ENCODE measurements at regions not wholly inside any gene's neighbourhood (a gene's known extent, or its start where the extent isn't known, plus 50 kb on each side); places are given as distances from the start of the nearest gene placed in this dataset.

GRCh38 chr22:48881326-48881980 lies 946.2 kb downstream of the BRD1 start:
- DNase-seq (ENCODE audit: insufficient read length, low spot score) = no peak
- TF ChIP-seq TAF1 (IDR thresholded peaks at IDR 0.05; ENCODE audit: low read depth, low read length) (no peak), POLR2AphosphoS5 (IDR thresholded peaks at IDR 0.05; ENCODE audit: low read depth, low read length) (no peak)
- FAIRE-seq = peak; percentile 80

- FAIRE-seq (no peak), DNase-seq (ENCODE audit: insufficient read length, low spot score) (no peak)
- TF ChIP-seq SPI1 (IDR thresholded peaks at IDR 0.05; ENCODE audit: low read depth, low read length) (no peak), PAX5 (IDR thresholded peaks at IDR 0.05; ENCODE audit: insufficient read depth, low read length, severe bottlenecking) (no peak), POU2F2 (IDR thresholded peaks at IDR 0.05; ENCODE audit: low read depth, low read length) (no peak), POLR2AphosphoS5 (IDR thresholded peaks at IDR 0.05; ENCODE audit: low read depth, low read length) (no peak)
Observed at GRCh38 chr22:48880749-48881148, 946.9 kb downstream of the BRD1 start.

GRCh38 chr22:48876951-48877350 lies 950.7 kb downstream of the BRD1 start:
- no peak for TF ChIP-seq POLR2A (IDR thresholded peaks at IDR 0.05; ENCODE audit: low read depth, low read length)
- no peak for TF ChIP-seq POU2F2 (IDR thresholded peaks at IDR 0.05; ENCODE audit: low read depth, low read length)
- TF ChIP-seq TAF1 (IDR thresholded peaks at IDR 0.05; ENCODE audit: low read depth, low read length) = no peak
- no peak for TF ChIP-seq POLR2AphosphoS5 (IDR thresholded peaks at IDR 0.05; ENCODE audit: low read depth, low read length)
- no peak for TF ChIP-seq SPI1 (IDR thresholded peaks at IDR 0.05; ENCODE audit: low read depth, low read length)
- no peak for TF ChIP-seq PAX5 (IDR thresholded peaks at IDR 0.05; ENCODE audit: insufficient read depth, low read length, severe bottlenecking)
- FAIRE-seq (no peak), DNase-seq (ENCODE audit: insufficient read length, low spot score) (no peak)

GRCh38 chr22:48874956-48875355 lies 952.7 kb downstream of the BRD1 start:
- no peak for FAIRE-seq
- DNase-seq (ENCODE audit: insufficient read length, low spot score) = no peak

GRCh38 chr22:48873191-48873520 lies 954.5 kb downstream of the BRD1 start:
- no peak for DNase-seq (ENCODE audit: insufficient read length, low spot score)
- TF ChIP-seq PAX5 (IDR thresholded peaks at IDR 0.05; ENCODE audit: insufficient read depth, low read length, severe bottlenecking) (no peak), TAF1 (IDR thresholded peaks at IDR 0.05; ENCODE audit: low read depth, low read length) (no peak), POLR2A (IDR thresholded peaks at IDR 0.05; ENCODE audit: low read depth, low read length) (no peak), SPI1 (IDR thresholded peaks at IDR 0.05; ENCODE audit: low read depth, low read length) (no peak), POLR2AphosphoS5 (IDR thresholded peaks at IDR 0.05; ENCODE audit: low read depth, low read length) (no peak), POU2F2 (IDR thresholded peaks at IDR 0.05; ENCODE audit: low read depth, low read length) (no peak)
- FAIRE-seq = no peak

More at GRCh38 chr22:48874956-48875355, 952.7 kb downstream of the BRD1 start:
- TF ChIP-seq POU2F2 (IDR thresholded peaks at IDR 0.05; ENCODE audit: low read depth, low read length) (no peak), TAF1 (IDR thresholded peaks at IDR 0.05; ENCODE audit: low read depth, low read length) (no peak)

- no peak for TF ChIP-seq TAF1 (IDR thresholded peaks at IDR 0.05; ENCODE audit: low read depth, low read length)
- TF ChIP-seq POU2F2 (IDR thresholded peaks at IDR 0.05; ENCODE audit: low read depth, low read length) = no peak
- TF ChIP-seq PAX5 (IDR thresholded peaks at IDR 0.05; ENCODE audit: insufficient read depth, low read length, severe bottlenecking) = no peak
- TF ChIP-seq SPI1 (IDR thresholded peaks at IDR 0.05; ENCODE audit: low read depth, low read length) = no peak
- TF ChIP-seq POLR2AphosphoS5 (IDR thresholded peaks at IDR 0.05; ENCODE audit: low read depth, low read length) = no peak
- no peak for TF ChIP-seq POLR2A (IDR thresholded peaks at IDR 0.05; ENCODE audit: low read depth, low read length)
- FAIRE-seq (no peak), DNase-seq (ENCODE audit: insufficient read length, low spot score) (no peak)
Observed at GRCh38 chr22:48872271-48873190, 955.1 kb downstream of the BRD1 start.

- TF ChIP-seq PAX5 (IDR thresholded peaks at IDR 0.05; ENCODE audit: insufficient read depth, low read length, severe bottlenecking) = no peak
- no peak for TF ChIP-seq POU2F2 (IDR thresholded peaks at IDR 0.05; ENCODE audit: low read depth, low read length)
- no peak for TF ChIP-seq POLR2A (IDR thresholded peaks at IDR 0.05; ENCODE audit: low read depth, low read length)
- TF ChIP-seq POLR2AphosphoS5 (IDR thresholded peaks at IDR 0.05; ENCODE audit: low read depth, low read length) = no peak
- TF ChIP-seq TAF1 (IDR thresholded peaks at IDR 0.05; ENCODE audit: low read depth, low read length) = no peak
- TF ChIP-seq SPI1 (IDR thresholded peaks at IDR 0.05; ENCODE audit: low read depth, low read length) = no peak
- FAIRE-seq (no peak), DNase-seq (ENCODE audit: insufficient read length, low spot score) (no peak)
Observed at GRCh38 chr22:48871176-48871840, 956.4 kb downstream of the BRD1 start.

GRCh38 chr22:48870436-48870835 lies 957.2 kb downstream of the BRD1 start:
- no peak for FAIRE-seq
- TF ChIP-seq POLR2AphosphoS5 (IDR thresholded peaks at IDR 0.05; ENCODE audit: low read depth, low read length) = no peak
- no peak for TF ChIP-seq TAF1 (IDR thresholded peaks at IDR 0.05; ENCODE audit: low read depth, low read length)
- no peak for TF ChIP-seq SPI1 (IDR thresholded peaks at IDR 0.05; ENCODE audit: low read depth, low read length)
- TF ChIP-seq PAX5 (IDR thresholded peaks at IDR 0.05; ENCODE audit: insufficient read depth, low read length, severe bottlenecking) = no peak
- no peak for TF ChIP-seq POU2F2 (IDR thresholded peaks at IDR 0.05; ENCODE audit: low read depth, low read length)
- TF ChIP-seq POLR2A (IDR thresholded peaks at IDR 0.05; ENCODE audit: low read depth, low read length) = no peak
- no peak for DNase-seq (ENCODE audit: insufficient read length, low spot score)

GRCh38 chr22:48869788-48870187 lies 957.9 kb downstream of the BRD1 start:
- FAIRE-seq (no peak), DNase-seq (ENCODE audit: insufficient read length, low spot score) (no peak)
- TF ChIP-seq POU2F2 (IDR thresholded peaks at IDR 0.05; ENCODE audit: low read depth, low read length) (no peak), POLR2A (IDR thresholded peaks at IDR 0.05; ENCODE audit: low read depth, low read length) (no peak), POLR2AphosphoS5 (IDR thresholded peaks at IDR 0.05; ENCODE audit: low read depth, low read length) (no peak), SPI1 (IDR thresholded peaks at IDR 0.05; ENCODE audit: low read depth, low read length) (no peak), PAX5 (IDR thresholded peaks at IDR 0.05; ENCODE audit: insufficient read depth, low read length, severe bottlenecking) (no peak), TAF1 (IDR thresholded peaks at IDR 0.05; ENCODE audit: low read depth, low read length) (no peak)

Measured in GM12891 (cell line).